ENCODE measurements at regions not wholly inside any gene's neighbourhood (a gene's known extent, or its start where the extent isn't known, plus 50 kb on each side); places are given as distances from the start of the nearest gene placed in this dataset.
"Not testable (repeated sequence)": the region's sequence is repeated elsewhere in the genome, so short reads cannot be mapped to it uniquely, and the experiment has no call there.

GRCh38 chr14:43669355-43669754 is 837.7 kb downstream of the FSCB start:
- no peak for DNase-seq

- no peak for DNase-seq
These were observed 841.4 kb downstream of the FSCB start for GRCh38 chr14:43665570-43666267.

DNA sequence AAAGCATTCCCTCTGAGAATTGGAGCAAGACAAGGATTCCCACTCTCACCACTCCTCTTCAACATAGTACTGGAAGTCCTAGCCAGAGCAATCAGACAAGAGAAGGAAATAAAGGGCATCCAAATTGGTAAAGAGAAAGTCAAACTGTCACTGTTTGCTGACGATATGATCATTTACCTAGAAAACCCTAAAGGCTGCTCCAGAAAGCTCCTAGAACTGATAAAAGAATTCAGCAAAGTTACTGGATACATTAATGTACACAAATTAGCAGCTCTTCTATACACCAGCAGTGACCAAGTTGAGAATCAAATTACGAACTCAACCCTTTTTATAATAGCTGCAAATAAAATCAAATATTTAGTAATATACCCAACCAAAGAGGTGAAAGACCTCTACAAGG is 851.9 kb downstream of the FSCB start:
- not testable (repeated sequence) for DNase-seq

- DNase-seq: no peak
These were observed 855.2 kb downstream of the FSCB start for GRCh38 chr14:43651896-43652295.

DNA sequence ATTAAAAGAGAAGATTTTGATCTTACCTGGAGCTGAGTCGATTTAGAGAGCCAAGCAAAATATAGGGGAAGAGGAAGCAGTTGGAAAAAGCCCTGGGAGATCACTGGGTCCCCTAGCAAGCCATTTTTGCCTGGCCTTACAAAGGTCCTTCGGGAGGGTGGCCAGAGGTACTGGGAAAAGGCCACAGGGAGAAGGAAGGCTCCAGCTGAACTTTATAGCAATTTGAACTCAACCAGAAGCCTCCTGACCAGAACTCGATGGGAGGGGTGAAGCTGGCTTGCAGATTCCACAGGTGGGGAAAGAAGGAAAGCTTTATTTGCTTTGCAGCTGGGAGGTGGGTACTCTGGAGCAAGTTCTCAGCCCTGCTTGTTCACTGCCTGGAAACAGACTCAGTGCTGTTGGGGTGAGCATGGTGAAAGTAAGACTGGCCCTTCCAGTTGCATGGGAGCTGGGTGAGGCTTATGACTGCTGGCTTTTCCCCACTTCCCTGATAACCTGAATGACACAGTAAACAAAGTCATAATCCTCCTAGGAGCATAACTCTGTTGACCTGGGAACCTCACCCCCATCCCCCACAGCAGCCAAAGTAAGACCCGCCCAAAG is 855.8 kb downstream of the FSCB start:
- DNase-seq: no peak

GRCh38 chr14:43649508-43649907 is 857.6 kb downstream of the FSCB start:
- DNase-seq: no peak

DNA sequence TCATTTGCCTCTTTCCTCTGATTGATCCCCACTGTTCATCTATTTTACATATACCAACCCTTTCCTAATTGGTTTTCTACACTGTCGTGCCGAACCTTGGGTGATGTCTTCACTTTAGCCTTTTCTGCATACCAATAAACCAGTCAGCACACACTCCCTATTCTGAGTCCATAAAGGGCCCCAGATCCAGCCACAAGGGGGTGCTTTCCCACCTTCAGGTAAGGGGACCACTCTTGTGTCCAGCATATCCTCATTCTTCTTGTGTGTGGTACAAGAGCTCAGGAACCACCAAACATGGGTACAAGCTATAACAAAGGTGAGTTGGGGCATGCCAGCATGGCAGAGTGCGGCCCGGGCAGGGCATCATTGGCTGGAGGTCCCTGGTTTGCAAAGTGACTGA is 859.8 kb downstream of the FSCB start:
- DNase-seq: no peak

GRCh38 chr14:43640718-43641267 is 866.3 kb downstream of the FSCB start:
- DNase-seq: no peak

DNA sequence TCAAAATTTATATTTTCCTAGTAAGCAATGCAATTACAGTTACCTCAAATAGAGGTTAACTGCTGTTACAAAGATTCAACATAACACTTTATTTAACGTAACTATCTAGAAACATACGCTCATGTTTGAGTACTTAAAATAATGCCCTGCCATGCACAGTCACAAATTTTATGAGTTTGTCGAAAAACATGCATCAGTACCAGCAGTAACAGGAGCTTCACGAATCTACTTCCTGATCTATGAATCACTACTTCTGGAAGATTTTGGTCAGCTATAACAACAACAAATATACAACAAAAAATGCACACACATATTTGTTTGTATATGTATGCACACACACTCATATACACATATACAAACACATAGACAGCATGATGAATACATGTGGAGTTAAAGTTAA is 881.8 kb downstream of the FSCB start:
- no peak for DNase-seq

GRCh38 chr14:43621282-43621681 is 885.8 kb downstream of the FSCB start:
- DNase-seq: no peak

DNA sequence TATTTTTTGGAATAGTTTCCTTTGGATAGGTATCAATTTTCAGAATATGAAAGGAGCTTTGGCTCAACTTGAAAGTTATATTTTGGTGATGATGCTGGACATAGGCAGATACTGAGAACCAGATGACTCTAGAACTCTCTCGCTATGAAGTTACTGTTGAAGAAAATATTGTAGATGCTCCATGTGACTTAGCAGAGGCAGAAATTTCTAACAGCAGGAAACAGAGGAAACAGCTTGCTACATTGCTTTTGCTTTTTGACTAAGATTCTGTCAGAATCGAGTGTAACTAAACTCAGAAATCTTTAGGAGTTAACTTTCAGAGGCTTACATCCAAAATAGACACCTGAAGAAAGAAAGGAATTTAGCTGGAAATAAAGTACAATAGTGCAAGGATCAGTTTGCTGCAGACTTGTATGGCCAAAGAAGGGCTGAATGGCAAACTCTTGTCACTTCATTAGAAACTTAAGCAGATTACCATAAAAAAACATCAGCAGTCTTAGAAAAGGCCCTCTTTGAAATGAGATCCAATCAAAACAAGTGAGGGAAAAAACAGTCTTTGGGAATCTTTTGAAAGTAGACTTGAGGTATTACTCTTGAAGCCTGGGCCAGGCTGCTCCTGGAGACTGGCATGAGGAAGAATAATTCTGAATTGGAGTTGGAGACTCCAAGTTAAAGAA is 911.8 kb downstream of the FSCB start:
- DNase-seq: no peak

GRCh38 chr14:43591776-43592175 is 915.3 kb downstream of the FSCB start:
- DNase-seq: no peak

DNA sequence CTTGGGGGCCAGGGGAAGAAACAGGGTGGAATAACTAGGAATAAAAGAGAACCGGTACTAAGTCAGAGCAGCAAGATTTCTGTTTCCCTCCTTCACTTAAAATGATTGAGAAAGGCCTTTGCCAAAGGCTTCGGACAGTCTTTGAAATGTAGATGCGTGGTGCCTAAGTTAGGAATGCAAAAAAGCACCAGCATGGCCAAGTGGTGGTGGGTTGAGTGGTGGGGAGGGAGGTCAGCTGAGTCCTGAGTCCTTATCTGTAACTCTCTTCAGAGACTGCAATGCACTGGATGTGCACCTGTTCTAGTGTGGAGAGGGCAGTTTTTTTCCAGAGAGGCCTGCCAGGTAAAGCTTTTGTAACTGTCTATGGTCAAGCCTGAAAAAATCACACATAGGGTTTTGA is 919.9 kb downstream of the FSCB start:
- no peak for DNase-seq

DNA sequence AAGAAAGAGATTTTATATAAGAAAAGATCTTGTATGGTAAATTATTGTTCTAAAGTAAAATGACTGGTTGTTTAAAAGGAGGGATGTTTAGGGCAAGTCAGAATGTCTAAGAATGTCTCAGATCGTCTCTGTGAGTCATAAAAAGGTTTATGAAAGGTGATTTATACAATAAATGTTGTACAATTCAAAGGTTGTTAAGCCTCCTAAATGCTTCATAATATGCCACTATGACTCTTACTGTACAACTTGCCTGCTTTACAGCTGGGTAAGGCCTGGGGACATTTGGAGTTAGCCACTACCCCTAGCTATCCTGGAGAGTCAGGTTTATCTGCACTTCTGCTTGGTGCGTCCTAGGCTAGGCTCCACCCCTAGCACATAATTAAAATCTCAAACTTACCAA is 927.4 kb downstream of the FSCB start:
- no peak for DNase-seq

- DNase-seq: no peak
These were observed 939.1 kb downstream of the FSCB start for GRCh38 chr14:43568022-43568421.

DNA sequence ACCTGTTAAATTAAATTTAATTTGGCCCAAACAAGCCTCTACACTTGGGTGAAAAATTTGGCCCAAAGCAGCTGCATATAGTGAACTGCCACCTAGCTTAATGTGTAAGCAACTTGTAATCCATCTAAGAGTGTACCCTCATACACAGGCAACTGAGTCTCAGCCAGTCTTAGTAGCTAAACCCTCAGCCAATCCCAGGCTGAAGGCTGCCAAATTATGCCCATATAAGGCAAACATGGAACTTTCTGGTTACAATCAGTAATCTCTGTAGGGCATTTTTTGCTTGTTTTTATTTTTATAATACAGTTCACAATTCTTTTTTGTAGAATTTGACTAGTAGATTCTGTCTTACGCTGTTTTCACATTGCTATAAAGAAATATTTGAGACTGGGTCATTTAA is 958.7 kb downstream of the FSCB start:
- no peak for DNase-seq

- not testable (repeated sequence) for DNase-seq
These were observed 959.5 kb downstream of the FSCB start for GRCh38 chr14:43547596-43547995.

GRCh38 chr14:43541356-43541755 is 965.7 kb downstream of the FSCB start:
- no peak for DNase-seq

- no peak for DNase-seq
These were observed 966.1 kb downstream of the FSCB start for GRCh38 chr14:43540948-43541347.

GRCh38 chr14:43539210-43539609 is 967.9 kb downstream of the FSCB start:
- no peak for DNase-seq

DNA sequence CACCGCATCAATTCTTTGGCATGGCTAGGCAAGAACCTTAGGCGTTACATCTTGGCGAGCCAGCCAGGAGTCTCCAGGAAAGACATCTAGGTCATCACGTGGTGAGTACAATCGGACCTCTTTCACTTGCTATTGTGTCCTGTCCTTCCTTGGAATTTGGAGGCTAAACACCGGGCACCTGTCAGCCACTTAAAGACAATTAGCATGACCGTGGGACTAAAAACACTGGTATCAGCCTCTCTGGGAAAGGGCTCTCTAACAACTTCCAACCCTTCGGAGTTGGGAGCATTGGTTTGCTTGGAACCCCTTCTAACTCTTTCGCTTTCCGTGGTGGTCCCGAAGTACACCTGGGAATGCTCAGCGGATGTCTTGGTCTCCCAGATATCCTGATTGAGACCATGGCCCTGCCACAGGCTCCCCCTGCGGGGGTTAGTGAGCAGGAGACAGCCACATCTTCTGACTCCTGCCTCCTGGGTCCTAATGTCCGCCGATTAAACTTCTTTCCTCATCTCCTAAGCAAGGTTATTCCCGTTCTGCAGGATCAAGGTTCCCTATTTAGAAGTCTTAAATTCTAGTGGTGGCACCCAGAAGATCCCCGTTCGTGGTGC is 971.7 kb downstream of the FSCB start:
- DNase-seq: no peak

DNA sequence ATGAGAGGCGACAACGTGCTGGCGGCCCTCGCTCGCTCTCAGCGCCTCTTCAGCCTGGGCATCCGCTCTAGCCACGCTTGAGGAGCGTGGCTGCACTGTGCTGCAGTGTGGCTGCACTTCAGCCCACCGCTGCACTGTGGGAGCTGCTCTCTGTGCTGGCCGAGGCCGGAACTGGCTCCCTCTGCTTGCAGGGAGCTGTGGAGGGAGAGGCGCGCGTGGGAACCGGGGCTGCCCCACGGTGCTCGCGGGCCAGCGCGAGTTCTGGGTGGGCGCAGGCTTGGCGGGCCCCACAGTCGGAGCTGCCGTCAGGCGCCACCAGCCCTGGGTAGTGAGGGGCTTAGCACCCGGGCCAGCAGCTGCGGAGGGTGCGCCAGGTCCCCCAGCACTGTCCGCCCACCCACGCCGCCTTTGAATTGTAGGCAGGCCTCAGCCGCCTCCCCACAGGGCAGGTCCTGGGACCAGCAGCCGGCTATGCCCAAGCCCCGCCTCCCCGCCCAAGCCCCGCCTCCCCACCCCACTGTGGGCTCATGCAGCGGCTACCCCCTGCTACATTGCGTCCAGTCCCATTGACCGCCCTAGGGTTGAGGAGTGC is 974.2 kb downstream of the FSCB start:
- DNase-seq: no peak

- DNase-seq: no peak
These were observed 978.8 kb downstream of the FSCB start for GRCh38 chr14:43528321-43528720.
